ENCODE measurements at regions not wholly inside any gene's neighbourhood (a gene's known extent, or its start where the extent isn't known, plus 50 kb on each side); places are given as distances from the start of the nearest gene placed in this dataset.
"Not testable (repeated sequence)": the region's sequence is repeated elsewhere in the genome, so short reads cannot be mapped to it uniquely, and the experiment has no call there.

- POLR2A ChIA-PET: no interaction called here
- no peak overlapping the region for H3K27ac Mint-ChIP-seq
- H3K27me3 Mint-ChIP-seq: no peaks in the 10 kb centered on the region
- intact Hi-C loops (cut with micrococcal nuclease): no loop called here
- H3K4me1 Mint-ChIP-seq (ENCODE audit: low read depth): peaks cover 19% of the 10 kb centered on the region
- H3K9me3 Mint-ChIP-seq: peaks cover 18% of the 10 kb centered on the region
- H3K4me3 Mint-ChIP-seq: no peak overlapping the region
- CTCF ChIA-PET: no interaction called here
- no peak for DNase-seq
- peaks cover 4% of the 10 kb centered on the region for H3K36me3 Mint-ChIP-seq
Observed at GRCh38 chr2:37576831-37577230, 94.6 kb downstream of the CDC42EP3 start.

DNA sequence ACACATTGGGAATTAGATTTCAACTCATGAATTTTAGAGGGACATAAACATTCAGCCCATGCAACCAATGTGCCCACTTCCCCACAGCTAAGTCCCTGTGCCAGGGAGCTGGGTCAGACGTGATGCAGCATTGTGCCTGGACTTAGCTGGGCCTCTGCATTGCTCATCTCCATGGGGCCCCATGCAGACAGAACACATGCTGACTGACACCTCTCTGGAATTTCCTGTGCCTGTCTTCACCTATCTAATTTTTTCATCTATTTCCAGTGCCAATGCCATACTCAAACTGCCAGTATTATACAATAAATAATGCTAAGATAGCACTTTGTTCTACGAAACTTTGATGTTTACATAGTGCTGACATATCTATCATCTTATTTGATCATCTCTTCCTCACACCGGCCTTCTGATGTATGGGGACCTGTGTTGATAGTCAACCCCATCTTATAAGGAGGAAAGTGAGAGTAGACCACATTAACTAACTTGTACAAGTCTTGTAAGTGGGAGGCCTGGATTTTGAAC lies 92.2 kb downstream of the CDC42EP3 start:
- ChIA-PET POLR2A (no interaction called here), CTCF (no interaction called here)
- no peak overlapping the region for H3K27ac Mint-ChIP-seq
- H3K27me3 Mint-ChIP-seq: no peaks in the 10 kb centered on the region
- H3K36me3 Mint-ChIP-seq: peaks cover 4% of the 10 kb centered on the region
- H3K4me1 Mint-ChIP-seq (ENCODE audit: low read depth): peaks cover 38% of the 10 kb centered on the region
- H3K4me3 Mint-ChIP-seq: no peak overlapping the region
- no peak for DNase-seq
- peaks cover 18% of the 10 kb centered on the region for H3K9me3 Mint-ChIP-seq
- intact Hi-C loops (cut with micrococcal nuclease): no loop called here

GRCh38 chr2:37579949-37580348 lies 91.5 kb downstream of the CDC42EP3 start:
- POLR2A ChIA-PET: interaction anchor here (0.5 kb wide), 1 partner anchor 459 kb away, joined by 3 read pairs; no protein-coding TSS in a partner anchor
- CTCF ChIA-PET: not testable (repeated sequence)

DNA sequence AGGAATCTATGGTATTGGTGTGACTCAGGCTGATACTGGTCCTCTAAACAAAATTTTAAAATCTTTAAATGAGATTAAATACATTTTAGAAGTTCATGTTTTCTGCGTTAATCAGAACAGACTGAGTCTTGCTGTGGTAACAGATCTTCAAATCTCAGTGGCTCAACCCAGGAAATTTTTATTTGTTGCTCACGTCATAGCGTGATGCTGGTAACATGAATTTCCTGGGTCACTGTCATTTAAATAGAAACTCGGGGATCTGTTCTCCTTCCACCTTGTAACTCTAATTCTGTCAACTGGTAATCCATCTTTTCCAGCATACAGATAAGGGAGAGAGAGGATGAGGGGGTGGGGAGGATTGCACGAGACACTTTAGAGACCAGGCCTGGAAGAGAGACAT lies 90.0 kb downstream of the CDC42EP3 start:
- CTCF ChIA-PET: interaction anchor here (0.7 kb wide), 1 partner anchor 296 kb away, joined by 3 read pairs; no protein-coding TSS in a partner anchor
- intact Hi-C loops (cut with micrococcal nuclease): no loop called here

More at GRCh38 chr2:37579949-37580348, 91.5 kb downstream of the CDC42EP3 start:
- peaks cover 18% of the 10 kb centered on the region for H3K9me3 Mint-ChIP-seq
- H3K36me3 Mint-ChIP-seq; H3K27ac Mint-ChIP-seq; intact Hi-C loops (cut with micrococcal nuclease); DNase-seq; H3K27me3 Mint-ChIP-seq; H3K4me3 Mint-ChIP-seq: not testable (repeated sequence)
- H3K4me1 Mint-ChIP-seq (ENCODE audit: low read depth): peaks cover 45% of the 10 kb centered on the region

DNA sequence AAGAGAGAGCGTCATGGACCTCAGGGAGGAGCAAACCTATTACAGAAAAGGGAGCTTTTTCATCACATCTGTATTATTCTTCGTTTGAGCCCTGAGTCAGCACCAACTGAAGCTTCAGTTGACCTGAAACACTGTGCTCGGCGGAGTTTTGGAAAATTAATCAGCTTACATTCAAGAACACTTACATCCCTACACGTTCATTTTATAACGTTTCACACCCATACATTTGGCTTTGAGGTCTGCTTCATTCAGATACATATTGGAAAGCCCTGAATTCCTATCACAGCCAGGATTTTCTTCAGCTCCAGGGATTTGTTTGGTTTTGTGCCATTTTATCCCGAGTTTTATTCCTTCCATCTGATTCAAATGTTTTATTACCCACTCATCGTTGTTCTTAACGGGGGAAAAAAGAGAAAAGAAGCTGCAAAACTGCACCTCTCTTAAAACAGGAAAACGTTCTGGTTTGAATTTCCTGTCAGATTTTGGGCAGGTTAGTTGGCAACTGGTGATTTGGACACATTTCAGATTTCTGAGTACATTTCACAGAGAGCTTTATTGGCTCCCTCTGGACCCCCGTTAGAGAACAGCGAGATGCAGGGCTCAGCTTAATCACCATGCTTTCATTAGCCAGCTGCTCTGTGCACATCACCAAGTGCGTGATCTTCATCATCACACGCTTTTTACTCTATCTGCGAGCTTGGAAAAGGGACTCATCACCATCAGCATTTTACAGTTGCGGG lies 88.8 kb downstream of the CDC42EP3 start:
- Mint-ChIP-seq H3K27ac (peak overlapping the region; percentile 71), H3K4me3 (peak overlapping the region; percentile 61), H3K36me3 (peaks cover 4% of the 10 kb centered on the region), H3K27me3 (no peaks in the 10 kb centered on the region), H3K4me1 (ENCODE audit: low read depth) (peaks cover 71% of the 10 kb centered on the region), H3K9me3 (peaks cover 12% of the 10 kb centered on the region)
- DNase-seq: peak; percentile 26
- intact Hi-C loops (cut with micrococcal nuclease): no loop called here
- ChIA-PET POLR2A (interaction anchor here (1.0 to 2.4 kb wide), 5 partner anchors 20 to 75 kb away, joined by 3 to 16 read pairs (median 4); no protein-coding TSS in a partner anchor), CTCF (interaction anchor here (0.7 to 1.7 kb wide), 7 partner anchors 37 to 295 kb away, joined by 3 to 9 read pairs (median 3); no protein-coding TSS in a partner anchor)

More for the DNA sequence above, 90.0 kb downstream of the CDC42EP3 start:
- no peaks in the 10 kb centered on the region for H3K27me3 Mint-ChIP-seq
- H3K4me3 Mint-ChIP-seq: no peak overlapping the region
- H3K9me3 Mint-ChIP-seq: peaks cover 12% of the 10 kb centered on the region
- POLR2A ChIA-PET: interaction anchor here (2.4 kb wide), 1 partner anchor 41 kb away, joined by 16 read pairs; no protein-coding TSS in a partner anchor
- H3K36me3 Mint-ChIP-seq: peaks cover 4% of the 10 kb centered on the region
- H3K4me1 Mint-ChIP-seq (ENCODE audit: low read depth): peaks cover 58% of the 10 kb centered on the region
- no peak for DNase-seq
- H3K27ac Mint-ChIP-seq: no peak overlapping the region

- Mint-ChIP-seq H3K9me3 (peaks cover 12% of the 10 kb centered on the region), H3K27ac (peak overlapping the region; percentile 71), H3K27me3 (no peaks in the 10 kb centered on the region), H3K4me3 (peak overlapping the region; percentile 61), H3K36me3 (peaks cover 4% of the 10 kb centered on the region), H3K4me1 (ENCODE audit: low read depth) (peaks cover 78% of the 10 kb centered on the region)
- ChIA-PET CTCF (interaction anchor here (0.7 to 1.7 kb wide), 6 partner anchors 37 to 294 kb away, joined by 3 to 9 read pairs (median 3); no protein-coding TSS in a partner anchor), POLR2A (interaction anchor here (0.6 to 2.4 kb wide), 3 partner anchors 40 to 87 kb away, joined by 3 to 16 read pairs (median 3); no protein-coding TSS in a partner anchor)
- intact Hi-C loops (cut with micrococcal nuclease): no loop called here
- no peak for DNase-seq
Observed at GRCh38 chr2:37583402-37583801, 88.0 kb downstream of the CDC42EP3 start.

DNA sequence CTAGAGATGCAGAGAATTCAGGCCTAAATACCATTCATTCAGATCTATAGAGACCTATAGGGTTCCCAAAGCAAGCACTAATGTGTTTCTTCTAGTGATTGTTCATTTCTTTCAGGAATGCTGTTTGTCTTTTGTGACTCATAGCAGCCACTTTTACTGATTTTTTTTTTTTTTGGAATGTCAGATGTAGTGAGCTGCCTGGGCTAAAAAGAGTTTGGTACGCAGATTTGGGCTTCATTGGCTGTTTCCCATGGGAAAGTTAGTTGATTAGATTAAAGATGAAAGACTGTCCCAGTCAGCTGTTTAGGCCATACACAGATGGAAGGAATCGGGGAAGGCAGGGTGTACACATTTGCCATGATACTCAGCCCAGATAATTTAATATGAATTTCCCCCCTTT lies 87.6 kb downstream of the CDC42EP3 start:
- intact Hi-C loops (cut with micrococcal nuclease): no loop called here
- Mint-ChIP-seq H3K27ac (peak overlapping the region; percentile 1), H3K27me3 (no peaks in the 10 kb centered on the region), H3K4me3 (no peak overlapping the region), H3K9me3 (peaks cover 12% of the 10 kb centered on the region), H3K36me3 (peaks cover 4% of the 10 kb centered on the region), H3K4me1 (ENCODE audit: low read depth) (peaks cover 83% of the 10 kb centered on the region)
- ChIA-PET POLR2A (interaction anchor here (0.6 to 2.4 kb wide), 2 partner anchors 39 to 87 kb away, joined by 3 to 16 read pairs; no protein-coding TSS in a partner anchor), CTCF (no interaction called here)
- no peak for DNase-seq

DNA sequence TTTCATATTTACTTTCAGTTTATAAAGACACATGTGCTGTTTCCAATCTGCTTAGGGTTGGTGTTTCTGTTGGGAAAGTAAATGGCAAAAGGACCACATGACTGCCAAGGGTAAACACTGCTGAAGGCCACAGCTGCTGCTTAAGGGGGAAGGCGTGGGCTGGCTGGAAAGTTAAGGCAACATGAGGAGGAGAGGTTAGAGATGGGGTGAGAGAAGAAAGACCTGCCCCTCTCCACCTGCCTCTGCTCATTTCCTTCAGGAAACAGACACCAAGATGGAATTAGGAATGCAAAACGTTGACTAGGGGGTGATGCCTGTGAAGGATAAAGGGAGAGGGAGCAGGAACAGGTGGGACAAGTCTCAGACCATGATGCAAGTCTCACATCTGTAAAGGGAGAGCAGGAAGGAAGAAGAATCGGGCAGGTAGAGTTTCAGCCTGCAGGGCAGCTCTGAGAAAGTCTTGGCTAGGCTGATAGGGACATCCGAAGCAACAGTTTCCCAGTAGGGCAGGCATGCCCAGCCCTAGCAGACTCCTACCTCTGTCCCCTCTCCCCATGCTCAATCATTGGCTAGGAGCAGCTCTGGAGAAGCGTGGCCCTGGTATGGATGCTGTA lies 86.0 kb downstream of the CDC42EP3 start:
- intact Hi-C loops (cut with micrococcal nuclease): loop anchor here (5.0 kb wide), 2 partner anchors 87 to 247 kb away; partner anchors contain the start of gene CDC42EP3
- ChIA-PET POLR2A (interaction anchor here (0.9 to 2.4 kb wide), 4 partner anchors 17 to 286 kb away, joined by 3 to 9 read pairs (median 4); no protein-coding TSS in a partner anchor), CTCF (interaction anchor here (0.9 to 2.0 kb wide), 6 partner anchors 15 to 49 kb away, joined by 3 to 8 read pairs (median 6); no protein-coding TSS in a partner anchor)
- Mint-ChIP-seq H3K4me1 (ENCODE audit: low read depth) (peaks cover 92% of the 10 kb centered on the region), H3K27ac (peak overlapping the region; percentile 92), H3K27me3 (no peaks in the 10 kb centered on the region), H3K9me3 (peaks cover under 1% of the 10 kb centered on the region), H3K4me3 (peak overlapping the region; percentile 63), H3K36me3 (no peaks in the 10 kb centered on the region)
- peak; percentile 59 for DNase-seq

- H3K9me3 Mint-ChIP-seq: no peaks in the 10 kb centered on the region
- ChIA-PET CTCF (interaction anchor here (0.9 to 2.0 kb wide), 7 partner anchors 14 to 190 kb away, joined by 3 to 8 read pairs (median 5); no protein-coding TSS in a partner anchor), POLR2A (interaction anchor here (0.9 to 2.4 kb wide), 6 partner anchors 18 to 285 kb away, joined by 3 to 9 read pairs (median 4); partner anchors contain the start of gene CDC42EP3)
- peak; percentile 85 for DNase-seq
- peak overlapping the region; percentile 56 for H3K4me3 Mint-ChIP-seq
- peaks cover 91% of the 10 kb centered on the region for H3K4me1 Mint-ChIP-seq (ENCODE audit: low read depth)
- H3K36me3 Mint-ChIP-seq: no peaks in the 10 kb centered on the region
- intact Hi-C loops (cut with micrococcal nuclease): loop anchor here (1.0 to 5.0 kb wide), 12 partner anchors 15 to 286 kb away; partner anchors contain the start of gene CDC42EP3
- H3K27me3 Mint-ChIP-seq: no peaks in the 10 kb centered on the region
- peak overlapping the region; percentile 92 for H3K27ac Mint-ChIP-seq
Observed at GRCh38 chr2:37585982-37586621, 85.3 kb downstream of the CDC42EP3 start.

DNA sequence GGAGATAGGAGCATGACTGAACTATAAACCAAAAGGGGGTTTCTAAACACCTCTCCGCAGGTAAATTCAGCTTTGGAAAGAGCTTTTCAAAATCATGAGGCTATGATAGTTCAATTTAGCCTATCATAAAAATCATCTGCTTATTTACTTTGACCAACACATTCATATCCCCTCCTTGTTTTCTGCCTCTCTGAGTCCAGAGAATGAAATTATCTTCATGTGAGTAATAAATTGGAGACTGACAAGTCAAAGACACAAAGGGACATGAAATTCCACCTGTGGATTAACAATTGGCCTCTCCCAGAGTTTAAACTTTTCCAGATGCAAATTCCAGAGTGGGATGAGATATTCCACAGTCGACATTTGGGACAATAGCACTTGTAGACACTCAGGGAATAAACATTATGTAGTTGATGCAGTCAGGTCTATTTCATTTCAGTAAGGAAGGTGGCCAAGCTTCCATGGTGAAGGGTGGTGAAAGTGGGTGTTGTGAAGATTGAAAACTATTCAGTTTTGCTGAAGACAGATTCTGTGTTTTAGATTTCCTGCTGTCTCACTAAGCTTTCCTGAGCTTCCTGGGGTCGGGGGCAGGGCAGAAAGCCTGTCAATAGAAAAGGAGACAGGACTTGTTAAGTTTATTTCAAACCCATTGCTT lies 84.7 kb downstream of the CDC42EP3 start:
- DNase-seq: no peak
- Mint-ChIP-seq H3K36me3 (no peaks in the 10 kb centered on the region), H3K4me3 (peak overlapping the region; percentile 56), H3K27me3 (no peaks in the 10 kb centered on the region), H3K4me1 (ENCODE audit: low read depth) (peaks cover 88% of the 10 kb centered on the region), H3K27ac (peak overlapping the region; percentile 92), H3K9me3 (no peaks in the 10 kb centered on the region)
- intact Hi-C loops (cut with micrococcal nuclease): loop anchor here (1.0 to 5.0 kb wide), 12 partner anchors 15 to 286 kb away; partner anchors contain the start of gene CDC42EP3
- POLR2A ChIA-PET: interaction anchor here (1.0 to 2.4 kb wide), 7 partner anchors 13 to 285 kb away, joined by 3 to 9 read pairs (median 4); partner anchors contain the start of gene CDC42EP3
- CTCF ChIA-PET: interaction anchor here (0.9 to 2.0 kb wide), 6 partner anchors 13 to 191 kb away, joined by 3 to 8 read pairs (median 6); no protein-coding TSS in a partner anchor

Data from activated CD4-positive, alpha-beta memory T cell treated with anti-CD3 and anti-CD28 coated beads for 36 hours (primary cell).